ENCODE measurements at regions not wholly inside any gene's neighbourhood (a gene's known extent, or its start where the extent isn't known, plus 50 kb on each side); places are given as distances from the start of the nearest gene placed in this dataset.

GRCh38 chr7:356087-356486 is 66.1 kb downstream of the FOXL3 start:
- TF ChIP-seq, protein P1, sequence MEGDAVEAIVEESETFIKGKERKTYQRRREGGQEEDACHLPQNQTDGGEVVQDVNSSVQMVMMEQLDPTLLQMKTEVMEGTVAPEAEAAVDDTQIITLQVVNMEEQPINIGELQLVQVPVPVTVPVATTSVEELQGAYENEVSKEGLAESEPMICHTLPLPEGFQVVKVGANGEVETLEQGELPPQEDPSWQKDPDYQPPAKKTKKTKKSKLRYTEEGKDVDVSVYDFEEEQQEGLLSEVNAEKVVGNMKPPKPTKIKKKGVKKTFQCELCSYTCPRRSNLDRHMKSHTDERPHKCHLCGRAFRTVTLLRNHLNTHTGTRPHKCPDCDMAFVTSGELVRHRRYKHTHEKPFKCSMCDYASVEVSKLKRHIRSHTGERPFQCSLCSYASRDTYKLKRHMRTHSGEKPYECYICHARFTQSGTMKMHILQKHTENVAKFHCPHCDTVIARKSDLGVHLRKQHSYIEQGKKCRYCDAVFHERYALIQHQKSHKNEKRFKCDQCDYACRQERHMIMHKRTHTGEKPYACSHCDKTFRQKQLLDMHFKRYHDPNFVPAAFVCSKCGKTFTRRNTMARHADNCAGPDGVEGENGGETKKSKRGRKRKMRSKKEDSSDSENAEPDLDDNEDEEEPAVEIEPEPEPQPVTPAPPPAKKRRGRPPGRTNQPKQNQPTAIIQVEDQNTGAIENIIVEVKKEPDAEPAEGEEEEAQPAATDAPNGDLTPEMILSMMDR (IDR thresholded peaks at IDR 0.05), result no peak
- TF ChIP-seq POLR2A (IDR thresholded peaks at IDR 0.05), result no peak

All from heart left ventricle (tissue), 13 donors.